H1 (cell line): ENCODE measurements at regions not wholly inside any gene's neighbourhood (a gene's known extent, or its start where the extent isn't known, plus 50 kb on each side); places are given as distances from the start of the nearest gene placed in this dataset.

Experiments used
- CTCF ChIA-PET: fragments of 300-600 bp; sonication (Branson Sonifier 250); formaldehyde crosslinking; loops from one replicate; lab custom pipeline; 2021; ENCODE audit not compliant: partially characterized antibody; lab: Charles Lee
- POLR2A ChIA-PET: fragments of 300-600 bp; sonication (Branson Sonifier 250); formaldehyde crosslinking; loops from one replicate; lab custom pipeline; 2021; ENCODE audit warnings: inconsistent platforms; ENCODE audit not compliant: partially characterized antibody; lab: Charles Lee
- DNase-seq, 2 experiments: peaks; one replicate each; pipeline versions ENCODE4 v3.0.0 to v3.0.0-alpha.2; 2010 to 2022; ENCODE audit warnings: low spot score in 2 of 2, low read depth in 1 of 2, mixed read lengths in 1 of 2
- FAIRE-seq: peaks from 2 replicates; lab custom pipeline; 2011; peaks lifted over from hg19 to GRCh38; lab: Jason Lieb, UNC
- H2AFZ ChIP-seq: 2 replicates; pipeline ENCODE4 v1.8.1; 2012; ENCODE audit warnings: low read length, inconsistent platforms
- H2AK5ac ChIP-seq: 2 replicates; pipeline ENCODE4 v1.6.1; 2013; ENCODE audit warnings: low read depth, low read length
- H2BK120ac ChIP-seq: replicated peaks from 2 replicates; pipeline ENCODE3; 2013; ENCODE audit warnings: low read depth, low read length, inconsistent platforms
- H2BK12ac ChIP-seq: 2 replicates; pipeline ENCODE4 v1.6.1; 2013; ENCODE audit warnings: low read depth, low read length
- H2BK15ac ChIP-seq: 2 replicates; pipeline ENCODE4 v1.6.1; 2013; ENCODE audit warnings: low read length
- H2BK20ac ChIP-seq: 2 replicates; pipeline ENCODE4 v1.6.1; 2013; ENCODE audit warnings: low read length
- H2BK5ac ChIP-seq: 2 replicates; pipeline ENCODE4 v1.6.1; 2013; ENCODE audit warnings: low read depth, low read length
- H3K14ac ChIP-seq: 2 replicates; pipeline ENCODE4 v1.6.1; 2013; ENCODE audit warnings: inconsistent platforms; ENCODE audit not compliant: insufficient read length
- H3K18ac ChIP-seq: 2 replicates; pipeline ENCODE4 v1.6.1; 2013; ENCODE audit warnings: low read length; ENCODE audit errors: extremely low read depth
- H3K23ac ChIP-seq: 2 replicates; pipeline ENCODE4 v1.6.1; 2013; ENCODE audit warnings: inconsistent platforms; ENCODE audit not compliant: insufficient read length
- H3K23me2 ChIP-seq: 2 replicates; pipeline ENCODE4 v1.6.1; 2013; ENCODE audit warnings: low read depth, low read length
- H3K27ac ChIP-seq: 2 replicates; pipeline ENCODE4 v1.6.1; 2011; ENCODE audit warnings: low read depth, low read length, inconsistent platforms
- H3K27me3 ChIP-seq, 4 experiments: replicated peaks in 1 of 4; 1 replicate in 1 of 4; 2 replicates in 3 of 4; pipeline versions ENCODE4 v1.6.1 to v1.8.1; 2011 to 2013; ENCODE audit warnings: low read length in 3 of 4, mild to moderate bottlenecking in 3 of 4, inconsistent platforms in 2 of 4, mixed read lengths in 2 of 4, moderate library complexity in 1 of 4; ENCODE audit not compliant: control insufficient read depth in 3 of 4, insufficient read depth in 3 of 4; ENCODE audit errors: extremely low read depth in 1 of 4
- H3K36me3 ChIP-seq, 4 experiments: 2 replicates each; pipeline versions ENCODE4 v1.6.1 to v1.8.1; 2011 to 2013; ENCODE audit warnings: mild to moderate bottlenecking in 4 of 4, low read length in 3 of 4, moderate library complexity in 2 of 4, control low read depth in 1 of 4, inconsistent platforms in 1 of 4; ENCODE audit not compliant: insufficient read depth in 4 of 4, control insufficient read depth in 2 of 4
- H3K4ac ChIP-seq: replicated peaks from 2 replicates; pipeline ENCODE3; 2013; ENCODE audit warnings: low read length, low read depth, mixed read lengths, inconsistent platforms; ENCODE audit not compliant: insufficient read length
- H3K4me1 ChIP-seq, 4 experiments: replicated peaks in 1 of 4; 1 replicate in 1 of 4; 2 replicates in 3 of 4; pipeline versions ENCODE4 v1.6.1 to v1.8.1; 2011 to 2013; ENCODE audit warnings: low read length in 3 of 4, inconsistent platforms in 2 of 4, mixed read lengths in 1 of 4; ENCODE audit not compliant: insufficient read depth in 4 of 4, control insufficient read depth in 3 of 4
- H3K4me2 ChIP-seq, 2 experiments: 2 replicates each; pipeline versions ENCODE4 v1.6.1 to v1.8.1; 2011 to 2013; ENCODE audit warnings: low read depth in 2 of 2, low read length in 2 of 2, control low read depth in 1 of 2, inconsistent platforms in 1 of 2, mild to moderate bottlenecking in 1 of 2; ENCODE audit not compliant: insufficient read depth in 1 of 2
- H3K4me3 ChIP-seq, 4 experiments: fragments of 200-600, 300-600 bp in 1 of 4; sonication (generic), shearing (Covaris generic), sonication (Bioruptor Twin) in 1 of 4; 2 replicates each; pipeline versions ENCODE4 v1.5.1 to v1.8.1; 2011 to 2016; ENCODE audit warnings: low read length in 4 of 4, low read depth in 3 of 4, control low read depth in 2 of 4, inconsistent platforms in 2 of 4, mild to moderate bottlenecking in 2 of 4, mixed read lengths in 1 of 4, moderate library complexity in 1 of 4; ENCODE audit not compliant: insufficient read depth in 2 of 4; ENCODE audit errors: extremely low read depth in 1 of 4
- H3K56ac ChIP-seq: replicated peaks from 2 replicates; pipeline ENCODE3; 2013; ENCODE audit warnings: low read depth, mild to moderate bottlenecking, mixed read lengths, low read length, inconsistent platforms; ENCODE audit not compliant: insufficient read length
- H3K79me1 ChIP-seq: 2 replicates; pipeline ENCODE4 v1.6.1; 2013; ENCODE audit warnings: low read depth, low read length, control low read depth
- H3K79me2 ChIP-seq, 2 experiments: 2 replicates each; pipeline versions ENCODE4 v1.6.1 to v1.8.1; 2012 to 2013; ENCODE audit warnings: low read length in 2 of 2, mild to moderate bottlenecking in 2 of 2, inconsistent platforms in 1 of 2; ENCODE audit not compliant: insufficient read depth in 2 of 2, control insufficient read depth in 1 of 2
- H3K9ac ChIP-seq, 4 experiments: replicated peaks in 1 of 4; 1 replicate in 1 of 4; 2 replicates in 3 of 4; pipeline versions ENCODE4 v1.6.1 to v1.8.1; 2011 to 2013; ENCODE audit warnings: low read depth in 3 of 4, low read length in 3 of 4, control low read depth in 2 of 4, mild to moderate bottlenecking in 2 of 4, moderate library complexity in 2 of 4, inconsistent platforms in 1 of 4; ENCODE audit errors: extremely low read depth in 1 of 4
- H3K9me3 ChIP-seq, 2 experiments: 2 replicates each; pipeline versions ENCODE4 v1.6.1 to v1.8.1; 2012 to 2013; ENCODE audit warnings: mild to moderate bottlenecking in 2 of 2, moderate library complexity in 2 of 2, control low read depth in 1 of 2, inconsistent platforms in 1 of 2, low read depth in 1 of 2, low read length in 1 of 2, mixed read lengths in 1 of 2; ENCODE audit not compliant: insufficient read depth in 2 of 2
- H4K20me1 ChIP-seq, 2 experiments: replicated peaks in 1 of 2; 2 replicates each; pipeline versions ENCODE3 to v1.8.1; 2011 to 2013; ENCODE audit warnings: inconsistent platforms in 2 of 2, low read length in 2 of 2, mild to moderate bottlenecking in 1 of 2; ENCODE audit not compliant: insufficient read depth in 2 of 2, control insufficient read depth in 1 of 2
- H4K5ac ChIP-seq: 2 replicates; pipeline ENCODE4 v1.6.1; 2013; ENCODE audit warnings: low read length, low read depth, mixed read lengths, inconsistent platforms; ENCODE audit not compliant: insufficient read length
- H4K8ac ChIP-seq: 2 replicates; pipeline ENCODE4 v1.8.0; 2013; ENCODE audit warnings: mild to moderate bottlenecking, moderate library complexity, low read length, inconsistent platforms; ENCODE audit not compliant: insufficient read depth; ENCODE audit errors: extremely low read depth
- H4K91ac ChIP-seq: replicated peaks from 2 replicates; pipeline ENCODE3; 2013; ENCODE audit warnings: low read length, mixed read lengths, inconsistent platforms; ENCODE audit not compliant: insufficient read length
- EZH2 ChIP-seq: fragments of 200-600 bp; sonication (generic); IDR thresholded peaks from 2 replicates; pipeline ENCODE4 v1.7.1; 2012; ENCODE audit warnings: low read depth, mild to moderate bottlenecking, moderate library complexity, low read length, inconsistent platforms; ENCODE audit not compliant: severe bottlenecking
- FOSL1 ChIP-seq: IDR thresholded peaks from 2 replicates; pipeline ENCODE4 v1.6.1; 2011; ENCODE audit warnings: mild to moderate bottlenecking, low read depth, low read length, moderate library complexity; ENCODE audit not compliant: insufficient read depth
- KDM1A ChIP-seq: fragments of 200-600, 300-600 bp; sonication (generic); IDR thresholded peaks from 2 replicates; pipeline ENCODE4 v1.7.1; 2016; ENCODE audit warnings: mild to moderate bottlenecking, low read length, borderline replicate concordance
- PHF8 ChIP-seq: fragments of 200-600 bp; sonication (generic); conservative IDR thresholded peaks from 2 replicates; pipeline ENCODE4 v1.7.1; 2012; ENCODE audit warnings: low read depth, mild to moderate bottlenecking, inconsistent platforms, low read length, moderate library complexity
- POLR2AphosphoS5 ChIP-seq: IDR thresholded peaks from 2 replicates; pipeline ENCODE4 v1.6.1; 2011; ENCODE audit warnings: low read depth, low read length
- RFX5 ChIP-seq: IDR thresholded peaks from 2 replicates; pipeline ENCODE4 v1.6.1; 2011; ENCODE audit warnings: low read depth, low read length, improper control_type of control experiment, borderline replicate concordance
- RNF2 ChIP-seq: fragments of 200-900, 300-1000 bp; sonication (generic); IDR thresholded peaks from 2 replicates; pipeline ENCODE4 v1.7.1; 2016; ENCODE audit warnings: borderline replicate concordance, low read depth, mild to moderate bottlenecking, antibody characterized with exemption, low read length; ENCODE audit not compliant: poor library complexity, severe bottlenecking; ENCODE audit errors: missing control alignments
- SIRT6 ChIP-seq: IDR thresholded peaks from one replicate; pipeline ENCODE4 v1.7.1; 2012; ENCODE audit warnings: low read length, inconsistent platforms
- SP4 ChIP-seq: IDR thresholded peaks from 2 replicates; pipeline ENCODE4 v1.6.1; 2012; ENCODE audit warnings: low read length, inconsistent platforms
- SUZ12 ChIP-seq: fragments of 200-600 bp; sonication (generic); IDR thresholded peaks from 2 replicates; pipeline ENCODE4 v1.6.1; 2012; ENCODE audit warnings: mild to moderate bottlenecking, inconsistent platforms, low read length, moderate library complexity, mixed read lengths
- TBP ChIP-seq: IDR thresholded peaks from 2 replicates; pipeline ENCODE4 v1.6.1; 2011; ENCODE audit warnings: low read depth, low read length, improper control_type of control experiment
- TCF12 ChIP-seq: IDR thresholded peaks from 2 replicates; pipeline ENCODE4 v1.6.1; 2011; ENCODE audit warnings: low read depth, mild to moderate bottlenecking, low read length
- TEAD4 ChIP-seq: IDR thresholded peaks from 2 replicates; pipeline ENCODE4 v1.6.1; 2012; ENCODE audit warnings: low read depth, low read length, inconsistent platforms, mixed read lengths
- ZNF274 ChIP-seq: IDR thresholded peaks from 2 replicates; pipeline ENCODE4 v1.7.0; 2012; ENCODE audit warnings: low read length, borderline replicate concordance; ENCODE audit errors: extremely low read depth
- WGBS, 2 experiments: shearing (Covaris generic) in 1 of 2; methylation state at CpG; one replicate each; pipeline versions ENCODE4 v1.1.6 to v1.1.7; 2013 to 2015; ENCODE audit warnings: low lambda C conversion rate in 2 of 2, mixed read lengths in 2 of 2, inconsistent platforms in 1 of 2, low coverage in 1 of 2, missing lambda C conversion rate in 1 of 2; ENCODE audit not compliant: insufficient replicate concordance in 2 of 2, insufficient coverage in 1 of 2, insufficient read length in 1 of 2; ENCODE audit errors: extremely low coverage in 1 of 2, missing lambda C conversion rate in 1 of 2; 5-methylcytosine and 5-hydroxymethylcytosine counted together

DNA sequence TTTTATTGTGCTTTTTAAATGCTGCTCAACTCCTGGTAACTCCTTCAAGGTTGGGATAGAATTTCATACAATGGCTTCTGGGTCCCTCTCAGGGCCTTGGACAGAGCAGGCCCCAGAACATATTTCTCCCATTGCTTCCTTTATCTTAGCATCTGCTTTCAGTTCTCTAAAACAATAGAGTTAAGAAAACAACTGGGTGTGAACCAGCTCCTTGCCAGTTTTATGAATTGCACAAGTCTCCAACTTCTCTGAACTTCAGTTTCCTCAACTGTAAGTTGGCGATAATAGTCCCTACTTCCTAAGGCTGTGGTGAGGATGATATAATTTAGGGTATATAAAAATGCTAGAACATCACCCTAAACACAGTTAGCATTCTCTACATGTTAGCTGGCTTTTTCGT lies 77.0 kb upstream of the INHBA start:
- H3K79me2 ChIP-seq = no peaks in the 10 kb centered on the region
- no peak overlapping the region for H3K9ac ChIP-seq
- TF ChIP-seq PHF8 (no peak), RNF2 (no peak), POLR2AphosphoS5 (no peak), TEAD4 (no peak), SUZ12 (no peak), TCF12 (no peak), EZH2 (no peak), ZNF274 (no peak), KDM1A (no peak), SP4 (no peak), FOSL1 (no peak), TBP (no peak), SIRT6 (no peak), RFX5 (no peak)
- H3K56ac ChIP-seq = no peak overlapping the region
- no peak overlapping the region for H3K4ac ChIP-seq
- no peak overlapping the region for H4K5ac ChIP-seq
- FAIRE-seq = no peak
- 89% methylated on average over 2 of the region's 2 CpGs; no CpG with 5 or more reads in 1 of the 2 experiments for WGBS, 2 experiments
- H4K91ac ChIP-seq = no peak overlapping the region
- H3K23ac ChIP-seq = no peak overlapping the region
- no peaks in the 10 kb centered on the region for H4K20me1 ChIP-seq
- H4K8ac ChIP-seq = no peak overlapping the region
- H3K14ac ChIP-seq = no peak overlapping the region
- no peak overlapping the region for H2BK20ac ChIP-seq
- no peak overlapping the region for H2BK5ac ChIP-seq
- no peak overlapping the region for H2BK120ac ChIP-seq
- no peak for DNase-seq
- H3K4me1 ChIP-seq = peaks cover 0 to 3% (median 0%) of the 10 kb centered on the region in 4 experiments; a peak in 1 of 7 replicates
- no peak overlapping the region for H2BK15ac ChIP-seq
- no peak overlapping the region for H3K18ac ChIP-seq
- H3K79me1 ChIP-seq = no peaks in the 10 kb centered on the region
- no peak overlapping the region for H2AK5ac ChIP-seq
- no peaks in the 10 kb centered on the region for H3K9me3 ChIP-seq
- H3K27ac ChIP-seq = no peak overlapping the region
- no peaks in the 10 kb centered on the region for H3K27me3 ChIP-seq
- ChIA-PET POLR2A (interaction anchor here (1.1 kb wide), 1 partner anchor 8 kb away, joined by 3 read pairs; no protein-coding TSS in a partner anchor), CTCF (interaction anchor here (0.6 kb wide), 1 partner anchor 1073 kb away, joined by 3 read pairs; no protein-coding TSS in a partner anchor)
- no peak overlapping the region for H3K4me3 ChIP-seq
- no peaks in the 10 kb centered on the region for H3K23me2 ChIP-seq
- H3K4me2 ChIP-seq = no peak overlapping the region
- no peak overlapping the region for H2BK12ac ChIP-seq
- H2AFZ ChIP-seq = no peak overlapping the region
- no peaks in the 10 kb centered on the region for H3K36me3 ChIP-seq
